Stimulated activated CD4-positive, alpha-beta T cell treated with anti-CD3 and anti-CD28 coated beads, Interleukin-4, amount 100 ng/mL, for 4 hours (primary cell): ENCODE measurements at regions not wholly inside any gene's neighbourhood (a gene's known extent, or its start where the extent isn't known, plus 50 kb on each side); places are given as distances from the start of the nearest gene placed in this dataset.

Experiments
- DNase-seq, 2 experiments: peaks; one replicate each; pipeline ENCODE4 v3.0.0-alpha.2; 2020

DNA sequence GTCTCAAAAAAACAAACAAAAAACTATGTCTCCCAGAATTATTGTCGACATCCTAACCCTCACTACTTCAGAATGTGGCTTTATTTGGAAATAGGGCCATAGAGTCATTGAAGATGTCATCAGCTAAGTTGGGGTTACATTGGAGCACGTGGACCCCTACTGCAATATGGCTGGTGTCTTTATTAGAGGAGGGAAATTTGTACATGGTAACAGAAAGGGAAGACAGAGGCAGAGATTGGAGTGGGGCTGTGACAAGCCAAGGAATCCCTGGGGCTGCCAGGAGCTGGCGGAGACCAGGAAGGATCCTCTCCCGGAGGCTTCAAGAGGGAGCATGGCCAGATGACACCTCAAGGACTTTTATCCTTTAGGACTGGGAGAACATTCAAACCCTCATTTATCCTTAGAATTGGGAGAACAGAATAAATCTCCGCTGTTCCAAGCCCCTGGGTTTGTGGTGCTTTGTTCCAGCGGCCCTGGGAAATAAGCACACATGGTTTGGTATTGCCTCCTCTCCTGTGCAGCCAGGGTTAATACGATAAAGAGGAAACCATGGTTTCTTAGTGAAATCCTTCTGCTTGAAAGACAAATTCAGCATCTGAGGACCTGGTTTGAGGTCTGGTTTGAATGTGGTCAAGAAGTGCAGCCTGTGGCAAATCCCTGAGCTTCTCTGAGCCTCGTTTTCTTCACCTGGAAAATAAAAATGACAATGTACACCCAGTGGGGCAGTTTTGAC, 184.7 kb downstream of the MYCN start:
- DNase-seq: no peak

DNA sequence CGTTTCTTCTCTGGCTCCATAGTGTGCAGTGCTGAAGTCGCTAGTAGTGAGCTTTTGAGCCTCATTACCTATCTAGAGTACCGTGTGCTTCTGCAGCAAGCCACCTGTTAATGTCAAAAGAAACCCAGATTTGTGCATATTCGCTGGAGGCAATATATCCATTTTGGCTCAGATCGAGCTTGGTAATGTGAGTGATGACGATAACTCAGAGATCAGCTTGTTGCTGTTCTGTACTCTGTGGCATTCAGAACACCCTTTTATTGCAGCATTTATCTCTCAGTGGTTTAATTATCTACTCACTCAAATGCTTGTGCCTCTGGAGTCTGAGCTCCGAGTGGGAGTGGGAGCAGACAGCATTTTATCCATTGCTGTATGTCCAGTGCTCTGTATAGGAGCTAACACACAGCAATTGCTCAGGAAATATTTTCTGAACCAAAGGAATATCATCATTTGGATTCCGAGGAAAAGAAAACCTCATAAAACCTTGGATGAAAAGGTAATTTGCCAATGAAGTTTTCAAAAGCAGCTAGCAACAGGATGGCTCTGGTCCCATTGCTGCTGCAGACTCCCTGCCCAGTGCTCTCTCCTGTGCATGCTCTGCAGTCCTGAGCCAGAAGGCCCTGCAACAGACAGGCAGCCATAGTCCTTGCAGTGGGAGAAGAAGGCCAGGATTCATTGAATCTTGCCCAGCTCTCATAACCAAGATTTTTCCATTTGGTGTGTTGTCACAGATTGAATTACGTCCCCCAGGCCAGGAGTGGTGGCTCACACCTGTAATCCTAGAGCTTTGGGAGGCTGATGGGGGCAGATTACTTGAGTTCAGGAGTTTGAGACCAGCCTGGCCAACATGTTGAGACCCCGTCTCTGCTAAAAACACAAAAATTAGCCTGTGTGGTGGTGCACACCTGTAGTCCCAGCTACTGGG, 183.8 kb downstream of the MYCN start:
- DNase-seq: no peak

DNA sequence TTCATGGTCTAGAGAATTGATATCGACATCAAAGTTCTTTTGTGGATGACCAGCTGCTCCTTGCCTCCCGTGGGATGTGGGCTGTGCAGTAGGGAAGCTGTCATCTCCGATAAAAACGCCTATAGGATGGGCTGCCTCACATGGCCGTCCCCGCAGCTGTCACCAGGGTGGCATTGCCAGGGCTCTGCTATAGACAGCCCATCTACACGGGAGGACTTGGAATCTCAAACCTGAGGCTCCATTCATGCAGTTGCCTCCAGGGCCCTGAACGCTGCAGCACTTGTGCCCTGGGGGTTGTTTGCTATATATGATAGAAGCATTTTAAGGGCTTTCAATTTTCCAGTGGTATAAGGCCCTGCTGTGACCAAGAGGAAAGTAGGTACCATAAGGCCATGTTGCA, 183.1 kb downstream of the MYCN start:
- no peak for DNase-seq

DNA sequence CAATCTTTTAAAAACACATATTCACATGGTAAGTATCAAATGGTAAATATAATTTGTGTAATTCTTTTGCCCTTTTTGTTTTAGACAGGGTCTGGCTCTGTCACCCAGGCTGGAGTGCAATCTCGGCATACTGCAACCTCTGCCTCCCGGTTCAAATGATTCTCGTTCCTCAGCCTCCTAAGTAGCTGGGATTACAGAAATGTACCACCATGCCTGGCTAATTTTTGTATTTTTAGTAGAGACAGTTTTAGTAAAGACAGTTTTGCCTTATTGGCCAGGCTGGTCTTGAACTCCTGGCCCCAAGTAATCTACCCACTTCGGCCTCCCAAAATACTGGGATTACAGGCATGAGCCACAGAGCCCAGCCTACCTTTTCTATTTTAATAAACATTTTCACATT, 182.2 kb downstream of the MYCN start:
- no peak for DNase-seq

DNA sequence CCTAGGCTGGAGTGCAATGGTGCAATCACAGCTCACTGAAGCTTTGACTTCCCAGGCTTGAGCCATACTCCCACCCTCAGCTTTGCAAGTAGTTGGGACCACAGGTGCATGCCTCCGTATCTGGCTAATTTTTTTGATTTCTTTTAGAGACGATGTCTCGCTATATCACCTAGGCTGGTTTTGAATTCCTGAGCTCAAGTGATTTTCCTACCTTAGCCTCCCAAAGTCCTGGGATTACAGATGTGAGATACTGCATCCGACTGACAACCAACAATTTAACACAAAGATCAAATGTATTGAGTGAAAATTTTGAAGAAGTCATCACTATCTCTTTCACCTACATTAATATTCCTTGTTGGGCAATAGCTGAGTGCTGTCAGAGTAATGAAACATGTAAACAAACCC, 181.6 kb downstream of the MYCN start:
- no peak for DNase-seq

DNA sequence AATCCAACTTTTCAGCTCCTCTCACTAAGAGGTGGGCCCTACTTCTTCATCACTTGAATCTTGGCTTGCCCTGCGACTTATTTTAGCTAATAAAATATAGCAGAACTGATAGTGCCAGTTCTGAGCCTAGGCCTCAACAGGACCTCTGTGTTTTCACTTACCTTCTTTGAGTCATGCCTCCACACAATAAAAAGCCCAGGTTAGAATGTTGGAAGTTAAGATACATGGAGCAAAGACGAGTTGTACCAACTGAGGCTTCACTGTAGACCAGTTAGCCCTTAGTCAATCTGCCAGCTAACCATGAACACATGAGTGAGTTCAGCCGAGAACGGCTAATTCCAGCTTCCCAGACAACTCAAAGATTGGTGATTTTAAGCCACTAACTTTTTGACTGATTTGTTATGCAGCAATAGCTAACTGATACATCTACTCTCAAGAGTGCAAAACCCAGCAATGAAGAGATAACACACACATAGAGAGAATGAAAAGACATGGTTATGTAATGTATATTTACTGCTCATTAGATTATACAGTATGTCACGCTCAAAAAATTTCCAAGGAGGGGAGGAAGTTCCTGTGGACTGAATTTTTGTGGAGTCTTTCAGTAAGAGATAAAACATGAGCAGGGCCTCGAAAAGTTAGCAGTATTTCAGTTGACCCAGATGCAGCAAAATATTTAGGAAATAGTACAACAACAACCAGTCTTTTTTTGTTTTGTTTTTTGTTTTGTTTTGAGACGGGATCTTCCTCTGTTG, 181.1 kb downstream of the MYCN start:
- no peak for DNase-seq

DNA sequence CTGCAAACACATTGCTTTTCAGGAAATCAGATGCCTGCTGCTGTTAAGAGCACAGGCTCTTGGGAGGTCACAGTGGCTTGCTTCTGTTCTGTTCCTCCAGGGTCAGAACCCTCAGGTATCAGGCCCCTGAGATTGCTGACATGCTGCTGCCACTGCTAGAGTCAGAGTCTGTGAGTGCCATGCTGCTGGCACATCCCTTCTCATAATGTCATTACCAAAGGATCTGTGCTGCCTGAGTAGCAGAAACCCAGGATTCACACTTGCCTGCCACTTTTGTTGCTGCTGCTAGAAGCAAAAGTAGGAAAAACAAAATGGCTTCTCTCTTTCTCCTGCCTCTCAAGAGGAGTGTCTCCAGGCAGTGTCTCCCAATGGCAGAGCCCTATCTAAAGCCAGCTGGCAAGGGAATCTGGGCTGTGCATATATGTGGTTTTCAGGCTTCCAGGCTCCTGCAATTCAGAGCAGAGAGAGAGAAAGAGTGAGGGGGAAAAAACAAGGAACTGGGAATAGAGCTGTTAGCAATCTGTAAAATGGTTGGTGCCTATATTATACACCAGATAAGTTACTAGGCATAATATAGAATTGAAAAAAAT, 180.3 kb downstream of the MYCN start:
- no peak for DNase-seq

DNA sequence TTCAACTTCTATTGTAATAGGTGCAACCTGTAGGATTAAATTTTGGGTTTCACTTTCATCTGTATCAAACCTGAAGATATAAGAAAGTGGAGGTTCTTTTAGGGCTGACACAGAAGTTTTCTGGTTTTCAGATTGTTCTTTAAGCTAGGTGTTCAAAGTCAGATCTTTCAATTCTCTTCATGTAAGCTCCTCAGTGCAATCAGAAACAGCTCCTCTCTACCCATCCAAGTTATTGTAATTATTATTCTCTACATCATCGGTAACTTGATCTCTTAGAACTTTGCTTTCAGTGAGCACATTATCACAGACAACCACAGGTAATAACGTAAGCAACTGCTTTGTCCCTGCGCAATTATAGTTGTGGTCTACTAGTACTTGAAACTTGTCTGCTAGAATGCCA, 179.4 kb downstream of the MYCN start:
- no peak for DNase-seq

DNA sequence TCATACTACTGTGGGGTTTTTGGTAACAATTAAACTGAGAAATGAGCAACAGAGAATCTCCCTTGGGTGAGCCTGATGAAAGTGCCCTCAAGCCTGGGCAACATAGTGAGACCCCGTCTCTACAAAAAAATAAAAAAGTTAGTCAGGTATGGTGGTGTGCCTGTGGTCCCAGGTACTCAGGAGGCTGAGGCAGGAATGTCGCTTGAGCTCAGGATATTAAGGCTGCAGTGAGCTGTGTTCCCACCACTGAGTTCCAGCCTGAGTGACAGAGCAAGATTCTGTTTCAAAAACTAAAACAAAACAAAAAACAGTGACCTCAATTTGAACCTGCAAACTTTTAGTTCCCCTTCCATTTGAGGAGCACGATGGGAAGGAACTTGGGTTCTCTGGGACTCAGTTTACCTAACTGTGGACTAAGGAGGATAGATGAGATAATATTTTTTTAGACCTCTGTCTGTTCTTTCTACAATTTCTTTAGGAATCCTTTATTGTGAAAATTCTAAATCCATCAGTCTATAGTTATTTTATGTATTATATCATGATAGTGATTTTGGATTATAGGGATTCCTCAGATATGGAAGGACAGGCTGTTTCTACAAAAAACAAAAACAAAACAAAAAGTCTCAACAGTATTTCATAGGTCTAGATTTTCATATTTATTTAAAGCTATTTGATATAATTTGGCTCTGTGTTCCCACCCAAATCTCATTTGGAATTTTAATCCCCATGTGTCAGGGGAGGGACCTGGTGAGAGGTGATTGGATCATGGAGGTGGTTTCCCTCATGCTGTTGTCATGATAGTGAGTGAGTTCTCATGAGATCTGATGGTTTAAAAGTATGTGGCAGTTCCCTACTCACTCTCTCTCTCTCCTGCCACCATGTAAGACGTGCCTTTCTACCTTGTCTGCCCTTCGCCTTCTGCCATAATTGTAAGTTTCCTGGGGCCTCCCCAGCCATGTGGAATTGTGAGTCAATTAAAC, 178.6 kb downstream of the MYCN start:
- no peak for DNase-seq

DNA sequence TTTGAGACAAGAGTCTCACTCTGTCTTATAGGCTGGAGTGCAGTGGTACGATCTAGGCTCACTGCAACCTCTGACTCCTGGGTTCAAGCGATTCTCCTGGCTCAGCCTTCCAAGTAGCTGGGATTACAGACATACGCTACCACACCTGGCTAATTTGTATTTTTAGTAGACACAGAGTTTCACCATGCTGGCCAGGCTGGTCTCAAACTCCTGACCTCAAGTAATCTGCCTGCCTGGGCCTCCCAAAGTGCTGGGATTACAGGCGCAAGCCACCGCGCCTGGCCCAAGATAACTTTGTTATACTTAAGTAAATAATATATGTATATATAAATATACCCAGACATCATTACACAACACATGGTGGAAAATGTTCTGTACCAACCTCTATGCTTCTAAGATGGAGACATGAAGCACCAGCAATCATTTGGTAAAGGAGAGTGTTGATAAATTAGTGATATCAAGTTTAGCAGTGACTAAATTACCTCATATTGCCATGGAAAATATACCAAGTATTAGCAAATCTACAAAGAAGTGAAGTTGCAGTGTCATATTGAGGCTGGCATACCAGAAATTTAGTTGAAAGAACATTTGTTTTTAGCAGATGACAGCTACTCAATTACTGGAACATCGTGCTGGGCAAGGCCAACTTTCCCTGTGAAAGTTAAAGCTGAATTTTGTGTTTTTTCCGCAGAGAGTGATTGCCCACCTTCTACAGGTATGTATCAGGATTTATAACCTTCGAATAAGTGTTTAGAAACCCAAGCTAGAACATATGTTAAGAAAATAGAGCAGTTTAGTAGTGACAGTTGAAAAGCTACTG, 177.7 kb downstream of the MYCN start:
- DNase-seq: no peak

DNA sequence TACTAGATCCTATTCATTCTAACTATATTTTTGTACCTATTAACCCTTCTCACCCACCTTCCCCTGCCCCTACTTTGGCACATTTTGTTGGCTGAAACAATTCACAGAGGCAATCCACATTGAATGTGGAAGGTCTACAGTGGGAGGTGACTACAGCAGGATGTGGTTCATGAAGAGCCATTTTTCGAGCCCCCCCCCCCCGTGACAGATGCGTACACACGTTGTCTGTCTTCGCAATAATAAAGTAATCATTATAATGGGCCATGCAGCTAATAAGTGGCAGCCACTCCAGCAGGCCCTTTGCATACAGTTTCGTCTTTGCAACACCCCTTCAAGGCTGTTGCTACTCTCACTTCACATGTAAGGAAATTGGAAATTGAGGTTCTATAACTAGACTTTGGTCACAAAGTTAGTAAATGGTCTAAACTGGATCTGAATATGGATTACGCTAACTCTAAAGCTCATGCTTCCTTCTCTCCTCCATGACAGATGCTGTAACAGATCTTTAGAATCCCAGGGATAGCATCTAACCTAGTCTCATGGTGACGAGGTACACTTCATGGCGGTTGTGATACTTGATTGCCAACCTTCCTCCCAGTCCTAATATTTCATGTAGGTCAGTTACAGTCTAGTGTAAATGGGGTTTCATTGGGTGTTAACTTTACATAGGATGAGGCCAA, 176.8 kb downstream of the MYCN start:
- no peak for DNase-seq

DNA sequence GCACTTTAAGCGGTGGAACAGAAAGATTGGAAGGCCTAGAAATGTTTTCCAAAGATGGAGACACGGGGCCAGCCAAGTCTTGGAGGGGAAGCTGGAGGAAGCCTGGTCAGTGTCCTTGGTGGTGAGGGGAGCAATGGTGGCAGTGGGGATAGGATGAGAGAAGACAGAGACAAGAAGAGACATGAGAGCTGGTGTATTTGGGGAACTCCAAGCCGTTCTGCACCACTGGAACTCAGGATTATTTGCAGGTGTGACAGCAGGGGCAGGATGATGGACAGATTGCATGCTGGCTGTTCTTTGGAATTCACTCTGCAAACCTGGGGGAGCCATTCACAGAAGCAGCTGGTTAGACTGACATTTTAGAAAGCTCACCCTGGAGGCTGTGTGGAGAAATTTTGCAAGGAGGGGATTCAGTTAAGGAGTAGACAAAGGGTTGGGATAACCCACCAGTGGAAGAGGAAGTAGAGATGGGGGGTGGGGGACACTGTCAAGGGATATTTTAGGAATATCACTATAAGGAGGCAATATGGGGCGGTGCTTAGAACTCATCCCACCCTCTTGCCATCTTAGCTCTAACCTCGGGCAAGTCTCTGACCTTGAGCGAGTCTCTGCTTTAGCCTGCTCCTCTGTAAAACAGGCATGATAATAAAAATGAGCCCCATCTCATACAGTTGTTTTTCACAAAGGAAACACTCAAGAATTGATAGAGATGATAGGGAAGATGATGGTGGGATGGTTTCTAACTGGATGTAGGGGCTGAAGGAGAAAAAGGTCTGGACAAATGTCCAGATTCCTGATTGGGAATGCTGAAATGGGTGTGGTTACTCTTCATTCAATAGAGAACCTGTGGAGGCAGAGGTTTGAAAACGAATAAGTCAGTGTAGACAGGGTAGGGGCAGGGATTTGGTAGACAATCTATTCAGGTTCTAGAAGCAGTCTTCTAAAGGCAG, 175.8 kb downstream of the MYCN start:
- no peak for DNase-seq

DNA sequence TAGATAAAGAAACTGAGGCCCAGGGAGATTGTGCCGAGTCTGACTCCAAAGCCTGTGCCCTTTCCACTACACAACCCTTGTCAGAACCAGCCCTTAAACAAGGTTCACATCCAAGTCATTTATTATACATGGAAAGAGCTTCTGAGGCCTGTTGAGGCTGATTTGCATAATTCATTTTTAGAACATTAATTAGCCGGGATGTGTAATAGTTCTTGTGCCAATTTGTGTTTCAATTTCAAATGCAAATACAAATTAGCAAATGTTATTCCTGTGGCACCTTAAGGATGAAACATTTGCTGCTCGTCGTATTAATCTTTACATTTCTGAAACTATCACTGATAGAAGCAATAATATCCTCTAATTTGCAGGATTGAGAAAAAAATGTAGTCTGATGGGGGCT, 174.9 kb downstream of the MYCN start:
- no peak for DNase-seq

DNA sequence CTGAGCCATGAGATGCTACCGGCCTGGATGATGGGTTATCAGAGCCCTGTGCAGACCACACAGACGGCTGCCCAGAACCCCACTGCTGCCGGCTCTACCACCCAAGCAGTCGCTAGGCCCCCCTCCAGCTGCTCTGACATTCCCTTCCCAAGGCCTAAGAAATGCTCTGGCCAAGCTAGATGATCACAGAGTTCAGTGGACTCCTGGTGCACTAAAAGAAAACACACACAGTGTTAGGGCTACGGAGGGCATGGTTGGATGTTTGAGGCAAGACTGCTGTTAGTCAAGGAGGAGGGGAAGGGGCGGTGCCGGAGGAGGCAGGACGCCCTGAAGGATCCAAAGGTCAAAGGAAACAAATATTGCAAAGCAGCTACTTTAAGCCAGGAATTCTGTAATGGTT, 174.5 kb downstream of the MYCN start:
- no peak for DNase-seq

DNA sequence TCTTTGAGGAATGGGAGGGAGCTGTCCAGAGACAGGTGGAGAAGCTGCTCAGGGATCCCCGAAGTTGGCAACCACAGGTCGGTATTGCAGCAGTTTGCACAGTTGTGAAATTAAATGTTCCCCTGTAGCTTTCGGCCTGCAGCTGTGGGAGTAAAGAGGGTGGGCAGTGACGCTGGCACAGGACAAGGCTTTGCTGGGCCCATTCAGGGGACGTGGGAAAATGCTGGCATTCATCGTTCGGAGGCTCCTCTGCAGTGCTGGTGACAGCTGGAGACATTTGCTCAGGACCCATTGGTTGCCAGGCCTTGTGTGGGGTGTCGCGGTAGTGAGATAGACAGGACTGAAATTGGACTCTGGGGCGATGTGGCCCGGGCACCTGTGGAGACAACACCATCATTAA, 173.7 kb downstream of the MYCN start:
- DNase-seq: no peak

DNA sequence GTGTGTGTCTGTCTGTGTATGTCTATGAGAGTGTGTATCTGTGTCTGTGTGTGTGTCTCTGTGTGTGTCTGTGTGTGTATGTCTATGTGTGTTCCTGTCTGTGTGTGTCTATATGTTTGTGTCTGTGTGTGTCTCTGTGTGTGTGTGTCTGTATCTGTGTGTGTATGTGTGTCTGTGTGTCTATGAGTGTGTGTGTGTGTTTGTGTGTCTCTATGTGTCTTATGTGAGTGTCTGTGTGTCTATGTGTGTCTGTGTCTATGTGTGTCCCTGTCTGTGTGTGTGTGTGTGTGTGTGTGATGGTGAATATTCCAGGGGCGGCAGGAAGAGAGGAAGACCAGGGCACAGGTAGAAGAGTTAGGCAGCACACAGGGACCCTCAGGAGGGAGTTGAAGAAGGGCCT, 173.2 kb downstream of the MYCN start:
- no peak for DNase-seq

DNA sequence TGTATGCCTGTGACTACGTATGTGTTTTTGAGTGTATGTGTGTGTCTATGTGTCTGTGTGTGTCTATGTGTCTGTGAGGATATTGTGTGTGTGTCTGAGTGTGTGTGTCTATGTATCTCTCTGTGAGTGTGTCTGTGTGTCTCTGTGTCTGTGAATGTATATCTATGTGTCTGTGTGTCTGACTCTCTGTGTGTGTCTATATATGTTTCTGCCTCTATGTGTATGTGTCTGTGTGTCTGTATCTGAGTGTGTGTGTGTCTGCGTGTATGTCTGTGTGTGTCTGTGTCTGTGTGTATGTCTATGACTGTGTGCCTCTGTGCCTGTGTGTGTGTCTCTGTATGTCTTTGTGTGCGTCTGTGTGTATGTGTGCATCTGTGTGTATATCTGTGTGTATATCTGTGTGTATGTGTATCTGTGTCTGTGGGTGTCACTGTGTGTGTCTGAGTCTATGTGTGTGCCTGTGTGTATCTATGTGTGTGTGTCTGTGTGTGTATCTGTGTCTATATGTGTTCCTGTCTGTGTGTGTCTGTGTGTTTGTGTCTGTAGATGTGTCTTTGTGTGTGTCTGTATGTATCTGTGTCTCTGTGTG, 172.7 kb downstream of the MYCN start:
- no peak for DNase-seq

DNA sequence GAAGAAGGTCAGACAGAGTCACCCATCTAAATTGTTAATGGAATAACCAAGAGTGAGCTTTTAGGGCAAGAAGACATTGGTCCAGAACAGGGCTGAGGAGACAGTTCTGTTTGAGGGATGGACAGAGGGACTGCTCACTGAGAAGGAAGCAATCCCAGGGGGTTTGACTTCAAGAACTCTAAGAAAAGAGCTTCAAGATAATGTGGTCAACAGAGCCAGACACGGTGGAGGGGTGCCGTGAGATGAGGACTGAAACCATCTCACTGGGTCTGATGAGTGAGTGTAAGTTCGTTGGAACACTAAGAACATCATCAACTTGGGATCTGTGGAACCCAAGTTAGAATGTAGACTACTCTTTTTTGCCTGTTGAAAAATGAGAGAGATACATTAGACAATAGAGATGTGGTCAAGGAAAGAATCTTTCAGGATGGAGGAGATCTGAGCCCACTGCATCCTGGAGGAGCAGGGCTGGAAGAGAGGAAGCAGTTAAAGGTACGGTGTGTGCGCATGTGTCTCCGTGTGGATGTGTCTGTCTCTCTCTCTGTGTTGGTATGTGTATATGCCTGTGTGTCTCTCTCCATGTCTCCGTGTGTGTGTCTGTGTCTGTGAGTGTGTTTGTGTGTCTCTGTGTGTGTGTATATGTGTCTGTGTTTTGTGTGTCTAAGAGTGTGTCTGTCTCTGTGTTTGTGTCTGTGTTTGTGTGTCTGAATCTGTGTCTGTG, 172.1 kb downstream of the MYCN start:
- DNase-seq: no peak
